Prostate gland (tissue), 2 donors: ENCODE measurements at regions not wholly inside any gene's neighbourhood (a gene's known extent, or its start where the extent isn't known, plus 50 kb on each side); places are given as distances from the start of the nearest gene placed in this dataset.

ENCODE experiments used
- DNase-seq: peaks from one replicate; pipeline ENCODE4 v3.0.0-alpha.2; 2019; ENCODE audit warnings: low spot score
- H3K27ac ChIP-seq, 2 donors: fragments of 200-600 bp; sonication (generic); 2 replicates each; pipeline ENCODE4 v1.5.1; 2017 to 2019
- H3K27me3 ChIP-seq: fragments of 200-600 bp; sonication (generic); replicated peaks from 2 replicates; pipeline ENCODE4 v1.5.1; 2019; ENCODE audit not compliant: insufficient read depth
- H3K36me3 ChIP-seq, 2 donors: fragments of 200-600 bp; sonication (generic); 1 replicate in 1 of 2; 2 replicates in 1 of 2; pipeline versions ENCODE4 v1.5.1 to v1.8.1; 2017 to 2019
- H3K4me1 ChIP-seq: fragments of 200-600 bp; sonication (generic); replicated peaks from 2 replicates; pipeline ENCODE4 v1.5.1; 2019
- H3K4me3 ChIP-seq, 2 donors: fragments of 200-600 bp; sonication (generic); 2 replicates each; pipeline ENCODE4 v1.5.1; 2017 to 2019
- H3K9me3 ChIP-seq: fragments of 200-600 bp; sonication (generic); 2 replicates; pipeline ENCODE4 v1.5.1; 2017
- POLR2A ChIP-seq: fragments of 450-650 bp; IDR thresholded peaks from one replicate; pipeline ENCODE4 v1.6.1; 2016; ENCODE audit warnings: antibody characterized with exemption, mild to moderate bottlenecking
- POLR2AphosphoS5 ChIP-seq: sonication (generic); formaldehyde crosslinking; IDR thresholded peaks from one replicate; pipeline ENCODE4 v1.6.1; 2017; ENCODE audit warnings: antibody characterized with exemption
- WGBS: methylation state at CpG from one replicate; pipeline ENCODE4 v1.1.5; 2018; 5-methylcytosine and 5-hydroxymethylcytosine counted together
- intact Hi-C: fragments of 100-400 bp; cut with DNase I; formaldehyde crosslinking; loops from one replicate; pipeline ENCODE4 v1.14.2; 2022
- small RNA-seq, 2 donors: library from RNA; depleted of rRNA; stranded (forward); fragments of <200 nt; gene quantifications; one replicate each; pipeline ENCODE3, GENCODE V24; 2016
- TF ChIP-seq, protein P1 (sequence below), 4 experiments: fragments of 200-600 bp in 2 of 4; fragments of 450-650 bp in 2 of 4; sonication (generic) in 2 of 4; IDR thresholded peaks; 1 replicate in 3 of 4; 2 replicates in 1 of 4; pipeline ENCODE4 v1.5.1; 2016 to 2019; ENCODE audit warnings: antibody characterized with exemption in 4 of 4, mild to moderate bottlenecking in 2 of 4, moderate library complexity in 2 of 4

- no peaks in the 10 kb centered on the region for H3K27me3 ChIP-seq
- H3K36me3 ChIP-seq = no peaks in the 10 kb centered on the region
- no peak overlapping the region for H3K4me3 ChIP-seq
- 64% methylated on average over 2 of the region's 2 CpGs for WGBS
- TF ChIP-seq, protein P1, sequence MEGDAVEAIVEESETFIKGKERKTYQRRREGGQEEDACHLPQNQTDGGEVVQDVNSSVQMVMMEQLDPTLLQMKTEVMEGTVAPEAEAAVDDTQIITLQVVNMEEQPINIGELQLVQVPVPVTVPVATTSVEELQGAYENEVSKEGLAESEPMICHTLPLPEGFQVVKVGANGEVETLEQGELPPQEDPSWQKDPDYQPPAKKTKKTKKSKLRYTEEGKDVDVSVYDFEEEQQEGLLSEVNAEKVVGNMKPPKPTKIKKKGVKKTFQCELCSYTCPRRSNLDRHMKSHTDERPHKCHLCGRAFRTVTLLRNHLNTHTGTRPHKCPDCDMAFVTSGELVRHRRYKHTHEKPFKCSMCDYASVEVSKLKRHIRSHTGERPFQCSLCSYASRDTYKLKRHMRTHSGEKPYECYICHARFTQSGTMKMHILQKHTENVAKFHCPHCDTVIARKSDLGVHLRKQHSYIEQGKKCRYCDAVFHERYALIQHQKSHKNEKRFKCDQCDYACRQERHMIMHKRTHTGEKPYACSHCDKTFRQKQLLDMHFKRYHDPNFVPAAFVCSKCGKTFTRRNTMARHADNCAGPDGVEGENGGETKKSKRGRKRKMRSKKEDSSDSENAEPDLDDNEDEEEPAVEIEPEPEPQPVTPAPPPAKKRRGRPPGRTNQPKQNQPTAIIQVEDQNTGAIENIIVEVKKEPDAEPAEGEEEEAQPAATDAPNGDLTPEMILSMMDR (IDR thresholded peaks at IDR 0.05) = no peak
- TF ChIP-seq POLR2A = no peak
- TF ChIP-seq POLR2AphosphoS5 = no peak
- H3K4me1 ChIP-seq = no peaks in the 10 kb centered on the region
- no peak overlapping the region for H3K27ac ChIP-seq
- no peak for DNase-seq
- intact Hi-C loops = no loop called here
- no peaks in the 10 kb centered on the region for H3K9me3 ChIP-seq
Measured at GRCh38 chr11:109371444-109372176, 50.4 kb upstream of the C11orf87 start.

Small RNA genes in the stretch of these regions (small RNA-seq; reads per million reads assigned to genes)
- gene RF00157 = 0 reads per million in 2 donors
- gene RNA5SP349 = 0 reads per million in 2 donors
- 0 reads per million in 2 donors for gene RNU6-654P
